IMR-90 (cell line): ENCODE measurements at regions not wholly inside any gene's neighbourhood (a gene's known extent, or its start where the extent isn't known, plus 50 kb on each side); places are given as distances from the start of the nearest gene placed in this dataset.

Source experiments
- ATAC-seq: fragments of 200-7000 bp; cut with Tn5 transposase; 2 replicates; pipeline ENCODE4 v1.9.1; 2020; ENCODE audit warnings: low read depth, mild to moderate bottlenecking, moderate library complexity
- BruUV-seq: library from RNA; stranded (reverse); fragments of 400-500 nt; replicated peaks from 2 replicates; lab custom pipeline; 2021; lab: Mats Ljungman, UMichigan
- CTCF ChIA-PET: fragments of 300-600 bp; formaldehyde crosslinking; extraction: SDS; loops from one replicate; lab custom pipeline; 2021; ENCODE audit warnings: antibody characterized with exemption; lab: Yijun Ruan, JAX
- POLR2A ChIA-PET: fragments of 300-600 bp; sonication (Branson Sonifier 250); formaldehyde crosslinking; loops from one replicate; lab custom pipeline; 2022; ENCODE audit warnings: antibody characterized with exemption; ENCODE audit not compliant: unreplicated experiment; lab: Charles Lee
- DNase-seq: peaks from one replicate; pipeline ENCODE4 v3.0.0; 2013
- H2AFZ ChIP-seq: replicated peaks from 2 replicates; pipeline ENCODE3; 2013; ENCODE audit warnings: low read length, mild to moderate bottlenecking; ENCODE audit not compliant: poor library complexity
- H2AK5ac ChIP-seq: 2 replicates; pipeline ENCODE4 v1.6.1; 2013; ENCODE audit warnings: low read depth, low read length, inconsistent platforms
- H2AK9ac ChIP-seq: replicated peaks from 2 replicates; pipeline ENCODE3; 2013; ENCODE audit warnings: mild to moderate bottlenecking, low read depth, low read length, moderate library complexity; ENCODE audit not compliant: poor library complexity
- H2BK120ac ChIP-seq: 2 replicates; pipeline ENCODE4 v1.6.1; 2013; ENCODE audit warnings: low read depth, low read length, inconsistent platforms
- H2BK15ac ChIP-seq: 3 replicates; pipeline ENCODE4 v1.6.1; 2013; ENCODE audit warnings: low read depth, low read length, inconsistent platforms
- H2BK20ac ChIP-seq: 2 replicates; pipeline ENCODE4 v1.6.1; 2013; ENCODE audit warnings: low read depth, mild to moderate bottlenecking, inconsistent platforms, low read length, moderate library complexity
- H2BK5ac ChIP-seq: 2 replicates; pipeline ENCODE4 v1.6.1; 2013; ENCODE audit warnings: mild to moderate bottlenecking, low read depth, low read length, inconsistent platforms; ENCODE audit not compliant: poor library complexity, severe bottlenecking
- H3K14ac ChIP-seq: replicated peaks from 2 replicates; pipeline ENCODE4 v1.6.1; 2013; ENCODE audit warnings: low read depth, low read length, inconsistent platforms
- H3K18ac ChIP-seq: 2 replicates; pipeline ENCODE4 v1.6.1; 2013; ENCODE audit warnings: low read depth, low read length, control low read depth
- H3K23ac ChIP-seq: 2 replicates; pipeline ENCODE4 v1.6.1; 2013; ENCODE audit warnings: low read depth, low read length, inconsistent platforms
- H3K27ac ChIP-seq: 2 replicates; pipeline ENCODE4 v1.5.1; 2013; ENCODE audit warnings: mild to moderate bottlenecking, control low read depth, low read length; ENCODE audit not compliant: insufficient read depth
- H3K27me3 ChIP-seq: 2 replicates; pipeline ENCODE4 v1.6.1; 2013; ENCODE audit warnings: low read length; ENCODE audit not compliant: control insufficient read depth, insufficient read depth
- H3K36me3 ChIP-seq: 2 replicates; pipeline ENCODE4 v1.6.1; 2013; ENCODE audit warnings: low read length, mixed read lengths; ENCODE audit not compliant: control insufficient read depth, insufficient read depth
- H3K4ac ChIP-seq: 2 replicates; pipeline ENCODE4 v1.6.1; 2013; ENCODE audit warnings: low read depth, low read length, inconsistent platforms
- H3K4me1 ChIP-seq: 2 replicates; pipeline ENCODE4 v1.6.1; 2013; ENCODE audit warnings: low read length, mixed read lengths; ENCODE audit not compliant: control insufficient read depth, insufficient read depth
- H3K4me2 ChIP-seq: 2 replicates; pipeline ENCODE4 v1.6.1; 2013; ENCODE audit warnings: low read depth, mild to moderate bottlenecking, control low read depth, low read length, moderate library complexity
- H3K4me3 ChIP-seq: 2 replicates; pipeline ENCODE4 v1.5.1; 2013; ENCODE audit warnings: low read depth, mild to moderate bottlenecking, control low read depth, low read length, moderate library complexity; ENCODE audit not compliant: insufficient read depth
- H3K56ac ChIP-seq: 2 replicates; pipeline ENCODE4 v1.6.1; 2013; ENCODE audit warnings: low read length, inconsistent platforms; ENCODE audit not compliant: insufficient read depth; ENCODE audit errors: extremely low read depth
- H3K79me1 ChIP-seq, 2 experiments: 2 replicates each; pipeline ENCODE4 v1.6.1; 2013; ENCODE audit warnings: low read length in 2 of 2, inconsistent platforms in 1 of 2, low read depth in 1 of 2
- H3K9ac ChIP-seq: 2 replicates; pipeline ENCODE4 v1.6.1; 2013; ENCODE audit warnings: low read depth, low read length, control low read depth
- H3K9me1 ChIP-seq: 2 replicates; pipeline ENCODE4 v1.6.1; 2013; ENCODE audit warnings: low read length, inconsistent platforms; ENCODE audit not compliant: insufficient read depth
- H3K9me3 ChIP-seq: 2 replicates; pipeline ENCODE4 v1.6.1; 2013; ENCODE audit warnings: low read length; ENCODE audit not compliant: control insufficient read depth, insufficient read depth
- H4K20me1 ChIP-seq: 2 replicates; pipeline ENCODE4 v1.6.1; 2013; ENCODE audit warnings: low read length, inconsistent platforms; ENCODE audit not compliant: insufficient read depth
- H4K5ac ChIP-seq: 2 replicates; pipeline ENCODE4 v1.6.1; 2013; ENCODE audit warnings: mild to moderate bottlenecking, low read depth, low read length, control low read depth
- H4K8ac ChIP-seq, 2 experiments: 2 replicates each; pipeline ENCODE4 v1.6.1; 2013; ENCODE audit warnings: low read depth in 2 of 2, low read length in 2 of 2, control low read depth in 1 of 2, inconsistent platforms in 1 of 2
- H4K91ac ChIP-seq: 2 replicates; pipeline ENCODE4 v1.6.1; 2013; ENCODE audit warnings: low read depth, low read length, inconsistent platforms; ENCODE audit not compliant: insufficient read depth
- CEBPB ChIP-seq: IDR thresholded peaks from 2 replicates; pipeline ENCODE4 v1.6.1; 2012; ENCODE audit warnings: low read depth, low read length, improper control_type of control experiment
- CTCF ChIP-seq: conservative IDR thresholded peaks from 2 replicates; pipeline ENCODE4 v1.5.1; 2012; ENCODE audit warnings: mild to moderate bottlenecking, low read depth, low read length, improper control_type of control experiment
- ELK1 ChIP-seq: fragments of 150-350 bp; IDR thresholded peaks from 2 replicates; pipeline ENCODE4 v1.6.1; 2016; ENCODE audit warnings: low read depth, mild to moderate bottlenecking, low read length, moderate library complexity, borderline replicate concordance
- FOS ChIP-seq: fragments of 150-350 bp; IDR thresholded peaks from 2 replicates; pipeline ENCODE4 v1.6.1; 2016; ENCODE audit warnings: low read depth, low read length
- MAFK ChIP-seq: IDR thresholded peaks from 2 replicates; pipeline ENCODE4 v1.6.1; 2012; ENCODE audit warnings: low read depth, low read length, improper control_type of control experiment
- MAZ ChIP-seq: IDR thresholded peaks from 2 replicates; pipeline ENCODE4 v1.6.1; 2012; ENCODE audit warnings: low read depth, mild to moderate bottlenecking, low read length, improper control_type of control experiment, moderate library complexity, borderline replicate concordance
- MXI1 ChIP-seq: IDR thresholded peaks from 2 replicates; pipeline ENCODE4 v1.6.1; 2012; ENCODE audit warnings: low read depth, mild to moderate bottlenecking, low read length, moderate library complexity, borderline replicate concordance
- NFE2L2 ChIP-seq: fragments of 150-350 bp; IDR thresholded peaks from 2 replicates; pipeline ENCODE4 v1.6.1; 2016; ENCODE audit warnings: low read depth, mild to moderate bottlenecking, low read length
- POLR2A ChIP-seq: IDR thresholded peaks from 2 replicates; pipeline ENCODE4 v1.6.1; 2012; ENCODE audit warnings: mild to moderate bottlenecking, low read depth, low read length
- RAD21 ChIP-seq: IDR thresholded peaks from 2 replicates; pipeline ENCODE4 v1.6.1; 2012; ENCODE audit warnings: low read length, improper control_type of control experiment
- RCOR1 ChIP-seq: IDR thresholded peaks from 2 replicates; pipeline ENCODE4 v1.6.1; 2012; ENCODE audit warnings: mild to moderate bottlenecking, low read length, improper control_type of control experiment; ENCODE audit not compliant: insufficient replicate concordance
- RFX5 ChIP-seq: IDR thresholded peaks from 2 replicates; pipeline ENCODE4 v1.8.0; 2012; ENCODE audit warnings: low read depth, mild to moderate bottlenecking, low read length, moderate library complexity
- SMC3 ChIP-seq: fragments of 150-350 bp; IDR thresholded peaks from 2 replicates; pipeline ENCODE4 v1.6.1; 2016; ENCODE audit warnings: low read depth, mild to moderate bottlenecking, antibody characterized with exemption, low read length, moderate library complexity
- USF2 ChIP-seq: fragments of 150-350 bp; IDR thresholded peaks from 2 replicates; pipeline ENCODE4 v1.6.1; 2017; ENCODE audit warnings: mild to moderate bottlenecking, antibody characterized with exemption, low read length, low read depth
- WGBS, 2 experiments: methylation state at CpG; one replicate each; pipeline versions ENCODE4 v1.1.5 to v1.1.7; 2013; ENCODE audit warnings: missing lambda C conversion rate in 2 of 2; ENCODE audit not compliant: insufficient read length in 1 of 2; ENCODE audit errors: extremely low coverage in 2 of 2; 5-methylcytosine and 5-hydroxymethylcytosine counted together
- dilution Hi-C: fragments of 300-500 bp; cut with HindIII; formaldehyde crosslinking; loops from one replicate; pipeline ENCODE4 v1.14.3; 2018; ENCODE audit warnings: low sequenced_read_pairs; ENCODE audit not compliant: unreplicated experiment
- in situ Hi-C: fragments of 300-500 bp; cut with MboI; formaldehyde crosslinking; loops from 3 replicates; pipeline ENCODE4 v1.14.3; 2019; ENCODE audit warnings: low sequenced_read_pairs, inconsistent platforms, mixed read lengths
- intact Hi-C: fragments of 100-400 bp; cut with micrococcal nuclease; formaldehyde crosslinking; loops from 2 replicates; pipeline ENCODE4 v1.10.0; 2022

GRCh38 chr10:118957443-118957825 lies 72.1 kb upstream of the NANOS1 start:
- Histone ChIP-seq H2BK15ac (no peak overlapping the region), H3K79me1 (no peaks in the 10 kb centered on the region), H4K91ac (no peak overlapping the region), H3K4me3 (no peak overlapping the region), H4K20me1 (no peaks in the 10 kb centered on the region), H2AFZ (peak overlapping the region; percentile 13), H3K4ac (no peak overlapping the region), H2BK120ac (no peak overlapping the region), H3K27ac (no peak overlapping the region), H3K56ac (no peak overlapping the region), H3K4me1 (peaks cover 7% of the 10 kb centered on the region), H2AK9ac (no peak overlapping the region), H3K4me2 (no peak overlapping the region), H2AK5ac (no peak overlapping the region), H4K5ac (no peak overlapping the region), H3K23ac (no peak overlapping the region), H3K9me3 (no peaks in the 10 kb centered on the region), H3K27me3 (peaks cover 12% of the 10 kb centered on the region), H3K14ac (no peak overlapping the region), H3K18ac (no peak overlapping the region), H2BK20ac (no peak overlapping the region), H3K36me3 (no peaks in the 10 kb centered on the region), H3K9me1 (no peaks in the 10 kb centered on the region), H2BK5ac (no peak overlapping the region), H4K8ac (no peak overlapping the region), H3K9ac (no peak overlapping the region)
- intact Hi-C loops: no loop called here
- no CpG with 5 or more reads among the region's 5 CpGs for WGBS, 2 experiments
- no peak for ATAC-seq
- dilution Hi-C loops: no loop called here
- BruUV-seq: no TSS peak
- in situ Hi-C loops: no loop called here
- DNase-seq: no peak
- CTCF ChIA-PET: no interaction called here
- TF ChIP-seq NFE2L2: no peak
- TF ChIP-seq RCOR1: no peak
- TF ChIP-seq USF2: no peak
- no peak for TF ChIP-seq CTCF
- TF ChIP-seq ELK1: no peak
- no peak for TF ChIP-seq POLR2A
- no peak for TF ChIP-seq RAD21
- no peak for TF ChIP-seq MAZ
- no peak for TF ChIP-seq FOS
- no peak for TF ChIP-seq MAFK
- TF ChIP-seq CEBPB: no peak
- TF ChIP-seq RFX5: no peak
- no peak for TF ChIP-seq SMC3
- no peak for TF ChIP-seq MXI1
- POLR2A ChIA-PET: no interaction called here
